ENCODE measurements at regions not wholly inside any gene's neighbourhood (a gene's known extent, or its start where the extent isn't known, plus 50 kb on each side); places are given as distances from the start of the nearest gene placed in this dataset.

GRCh38 chr1:244219802-244220201, 168.7 kb downstream of the ZBTB18 start:
- Mint-ChIP-seq H3K4me1 (ENCODE audit: low read depth) (no peaks in the 10 kb centered on the region), H3K9me3 (no peaks in the 10 kb centered on the region), H3K4me3 (ENCODE audit: low read depth) (no peak overlapping the region), H3K27me3 (ENCODE audit: low read depth) (peaks cover 5% of the 10 kb centered on the region), H3K27ac (no peak overlapping the region), H3K36me3 (ENCODE audit: low read depth) (no peaks in the 10 kb centered on the region)
- intact Hi-C loops (cut with micrococcal nuclease): no loop called here
- DNase-seq (ENCODE audit: low spot score): no peak

- no peaks in the 10 kb centered on the region for H3K9me3 Mint-ChIP-seq
- no peaks in the 10 kb centered on the region for H3K36me3 Mint-ChIP-seq (ENCODE audit: low read depth)
- no peak overlapping the region for H3K27ac Mint-ChIP-seq
- DNase-seq (ENCODE audit: low spot score): no peak
- H3K4me3 Mint-ChIP-seq (ENCODE audit: low read depth): no peak overlapping the region
- peaks cover 5% of the 10 kb centered on the region for H3K27me3 Mint-ChIP-seq (ENCODE audit: low read depth)
- intact Hi-C loops (cut with micrococcal nuclease): no loop called here
- no peaks in the 10 kb centered on the region for H3K4me1 Mint-ChIP-seq (ENCODE audit: low read depth)
Measured at GRCh38 chr1:244220410-244220809, 169.3 kb downstream of the ZBTB18 start.

- H3K4me1 Mint-ChIP-seq (ENCODE audit: low read depth): no peaks in the 10 kb centered on the region
- no peak overlapping the region for H3K4me3 Mint-ChIP-seq (ENCODE audit: low read depth)
- no peak for DNase-seq (ENCODE audit: low spot score)
- no peaks in the 10 kb centered on the region for H3K9me3 Mint-ChIP-seq
- no peak overlapping the region for H3K27ac Mint-ChIP-seq
- no peaks in the 10 kb centered on the region for H3K36me3 Mint-ChIP-seq (ENCODE audit: low read depth)
- intact Hi-C loops (cut with micrococcal nuclease): no loop called here
- peaks cover 7% of the 10 kb centered on the region for H3K27me3 Mint-ChIP-seq (ENCODE audit: low read depth)
Measured at GRCh38 chr1:244221991-244222390, 170.9 kb downstream of the ZBTB18 start.

- Mint-ChIP-seq H3K4me3 (ENCODE audit: low read depth) (no peak overlapping the region), H3K36me3 (ENCODE audit: low read depth) (no peaks in the 10 kb centered on the region), H3K27ac (no peak overlapping the region), H3K9me3 (no peaks in the 10 kb centered on the region), H3K27me3 (ENCODE audit: low read depth) (peaks cover 7% of the 10 kb centered on the region), H3K4me1 (ENCODE audit: low read depth) (no peaks in the 10 kb centered on the region)
- intact Hi-C loops (cut with micrococcal nuclease): no loop called here
- DNase-seq (ENCODE audit: low spot score): no peak
Measured at GRCh38 chr1:244224487-244225430, 173.7 kb downstream of the ZBTB18 start.

- Mint-ChIP-seq H3K4me3 (ENCODE audit: low read depth) (no peak overlapping the region), H3K27me3 (ENCODE audit: low read depth) (peaks cover 3% of the 10 kb centered on the region), H3K36me3 (ENCODE audit: low read depth) (no peaks in the 10 kb centered on the region), H3K9me3 (no peaks in the 10 kb centered on the region), H3K27ac (no peak overlapping the region), H3K4me1 (ENCODE audit: low read depth) (no peaks in the 10 kb centered on the region)
- no peak for DNase-seq (ENCODE audit: low spot score)
- intact Hi-C loops (cut with micrococcal nuclease): no loop called here
Measured at GRCh38 chr1:244226435-244226834, 175.4 kb downstream of the ZBTB18 start.

- intact Hi-C loops (cut with micrococcal nuclease): no loop called here
- no peaks in the 10 kb centered on the region for H3K36me3 Mint-ChIP-seq (ENCODE audit: low read depth)
- H3K4me1 Mint-ChIP-seq (ENCODE audit: low read depth): no peaks in the 10 kb centered on the region
- H3K4me3 Mint-ChIP-seq (ENCODE audit: low read depth): no peak overlapping the region
- H3K9me3 Mint-ChIP-seq: no peaks in the 10 kb centered on the region
- H3K27ac Mint-ChIP-seq: no peak overlapping the region
- no peak for DNase-seq (ENCODE audit: low spot score)
- H3K27me3 Mint-ChIP-seq (ENCODE audit: low read depth): peaks cover 3% of the 10 kb centered on the region
Measured at GRCh38 chr1:244230470-244230869, 179.4 kb downstream of the ZBTB18 start.

- Mint-ChIP-seq H3K4me1 (ENCODE audit: low read depth) (no peaks in the 10 kb centered on the region), H3K36me3 (ENCODE audit: low read depth) (no peaks in the 10 kb centered on the region), H3K4me3 (ENCODE audit: low read depth) (no peak overlapping the region), H3K9me3 (no peaks in the 10 kb centered on the region), H3K27ac (no peak overlapping the region), H3K27me3 (ENCODE audit: low read depth) (peaks cover under 1% of the 10 kb centered on the region)
- intact Hi-C loops (cut with micrococcal nuclease): no loop called here
- no peak for DNase-seq (ENCODE audit: low spot score)
Measured at GRCh38 chr1:244231193-244231571, 180.1 kb downstream of the ZBTB18 start.

GRCh38 chr1:244231572-244232315, 180.7 kb downstream of the ZBTB18 start:
- Mint-ChIP-seq H3K9me3 (no peaks in the 10 kb centered on the region), H3K27ac (no peak overlapping the region), H3K36me3 (ENCODE audit: low read depth) (no peaks in the 10 kb centered on the region), H3K4me3 (ENCODE audit: low read depth) (no peak overlapping the region), H3K4me1 (ENCODE audit: low read depth) (no peaks in the 10 kb centered on the region), H3K27me3 (ENCODE audit: low read depth) (no peaks in the 10 kb centered on the region)
- intact Hi-C loops (cut with micrococcal nuclease): no loop called here
- no peak for DNase-seq (ENCODE audit: low spot score)

GRCh38 chr1:244234009-244234643, 183.0 kb downstream of the ZBTB18 start:
- Mint-ChIP-seq H3K4me3 (ENCODE audit: low read depth) (no peak overlapping the region), H3K9me3 (no peaks in the 10 kb centered on the region), H3K27ac (no peak overlapping the region), H3K36me3 (ENCODE audit: low read depth) (no peaks in the 10 kb centered on the region), H3K4me1 (ENCODE audit: low read depth) (no peaks in the 10 kb centered on the region), H3K27me3 (ENCODE audit: low read depth) (no peaks in the 10 kb centered on the region)
- DNase-seq (ENCODE audit: low spot score): no peak
- intact Hi-C loops (cut with micrococcal nuclease): no loop called here

GRCh38 chr1:244235157-244235556, 184.1 kb downstream of the ZBTB18 start:
- H3K9me3 Mint-ChIP-seq: no peaks in the 10 kb centered on the region
- H3K4me3 Mint-ChIP-seq (ENCODE audit: low read depth): no peak overlapping the region
- no peak overlapping the region for H3K27ac Mint-ChIP-seq
- intact Hi-C loops (cut with micrococcal nuclease): no loop called here
- no peaks in the 10 kb centered on the region for H3K36me3 Mint-ChIP-seq (ENCODE audit: low read depth)
- no peaks in the 10 kb centered on the region for H3K27me3 Mint-ChIP-seq (ENCODE audit: low read depth)
- no peak for DNase-seq (ENCODE audit: low spot score)
- H3K4me1 Mint-ChIP-seq (ENCODE audit: low read depth): peaks cover 2% of the 10 kb centered on the region

GRCh38 chr1:244236101-244236500, 185.0 kb downstream of the ZBTB18 start:
- intact Hi-C loops (cut with micrococcal nuclease): no loop called here
- Mint-ChIP-seq H3K27me3 (ENCODE audit: low read depth) (no peaks in the 10 kb centered on the region), H3K4me1 (ENCODE audit: low read depth) (peaks cover 2% of the 10 kb centered on the region), H3K36me3 (ENCODE audit: low read depth) (no peaks in the 10 kb centered on the region), H3K4me3 (ENCODE audit: low read depth) (no peak overlapping the region), H3K27ac (no peak overlapping the region), H3K9me3 (no peaks in the 10 kb centered on the region)
- no peak for DNase-seq (ENCODE audit: low spot score)

- intact Hi-C loops (cut with micrococcal nuclease): no loop called here
- Mint-ChIP-seq H3K27me3 (ENCODE audit: low read depth) (no peaks in the 10 kb centered on the region), H3K27ac (no peak overlapping the region), H3K36me3 (ENCODE audit: low read depth) (no peaks in the 10 kb centered on the region), H3K4me3 (ENCODE audit: low read depth) (no peak overlapping the region), H3K4me1 (ENCODE audit: low read depth) (peaks cover 2% of the 10 kb centered on the region), H3K9me3 (no peaks in the 10 kb centered on the region)
- DNase-seq (ENCODE audit: low spot score): no peak
Measured at GRCh38 chr1:244236721-244237120, 185.6 kb downstream of the ZBTB18 start.

GRCh38 chr1:244237445-244237844, 186.4 kb downstream of the ZBTB18 start:
- Mint-ChIP-seq H3K36me3 (ENCODE audit: low read depth) (no peaks in the 10 kb centered on the region), H3K9me3 (no peaks in the 10 kb centered on the region), H3K4me1 (ENCODE audit: low read depth) (peaks cover 3% of the 10 kb centered on the region), H3K27ac (no peak overlapping the region), H3K27me3 (ENCODE audit: low read depth) (no peaks in the 10 kb centered on the region), H3K4me3 (ENCODE audit: low read depth) (no peak overlapping the region)
- DNase-seq (ENCODE audit: low spot score): no peak
- intact Hi-C loops (cut with micrococcal nuclease): no loop called here
